Muscle layer of duodenum (tissue), 2 donors: ENCODE measurements at regions not wholly inside any gene's neighbourhood (a gene's known extent, or its start where the extent isn't known, plus 50 kb on each side); places are given as distances from the start of the nearest gene placed in this dataset.
"Not testable (repeated sequence)": the region's sequence is repeated elsewhere in the genome, so short reads cannot be mapped to it uniquely, and the experiment has no call there.

Experiments
- H3K27ac ChIP-seq: one replicate; pipeline ENCODE4 v1.7.0; 2013; ENCODE audit warnings: mild to moderate bottlenecking, low read length
- H3K27me3 ChIP-seq: one replicate; pipeline ENCODE4 v1.7.0; 2013; ENCODE audit warnings: low read depth, mild to moderate bottlenecking, control low read depth, low read length
- H3K36me3 ChIP-seq, 2 donors: one replicate each; pipeline ENCODE4 v1.7.0; 2013; ENCODE audit warnings: low read length in 2 of 2, control low read depth in 1 of 2, mild to moderate bottlenecking in 1 of 2; ENCODE audit not compliant: insufficient read depth in 2 of 2, control insufficient read depth in 1 of 2
- H3K4me1 ChIP-seq, 2 donors: one replicate each; pipeline ENCODE4 v1.7.0; 2013; ENCODE audit warnings: low read length in 2 of 2, mild to moderate bottlenecking in 2 of 2, control low read depth in 1 of 2, moderate library complexity in 1 of 2; ENCODE audit not compliant: insufficient read depth in 2 of 2, control insufficient read depth in 1 of 2
- H3K4me3 ChIP-seq, 2 donors: one replicate each; pipeline ENCODE4 v1.7.0; 2013; ENCODE audit warnings: low read length in 2 of 2, low read depth in 1 of 2, mild to moderate bottlenecking in 1 of 2
- H3K9me3 ChIP-seq, 2 donors: one replicate each; pipeline ENCODE4 v1.7.0; 2013; ENCODE audit warnings: low read length in 2 of 2, control low read depth in 1 of 2, mild to moderate bottlenecking in 1 of 2; ENCODE audit not compliant: control insufficient read depth in 1 of 2
- donor health status: healthy.

- peaks cover 0 to 8% of the 10 kb centered on the region in 2 donors for H3K9me3 ChIP-seq
- no peak overlapping the region for H3K4me3 ChIP-seq
- peaks cover 3 to 12% of the 10 kb centered on the region in 2 donors for H3K4me1 ChIP-seq
- H3K36me3 ChIP-seq, result peaks cover 0 to 5% of the 10 kb centered on the region in 2 donors
- H3K27ac ChIP-seq, result no peak overlapping the region
- H3K27me3 ChIP-seq, result no peaks in the 10 kb centered on the region
These were observed 119.7 kb downstream of the ACAA2 start for GRCh38 chr18:49693717-49694005.

- Histone ChIP-seq H3K4me3 (no peak overlapping the region), H3K9me3 (peaks cover 0 to 8% of the 10 kb centered on the region in 2 donors), H3K36me3 (peaks cover 0 to 5% of the 10 kb centered on the region in 2 donors), H3K4me1 (peaks cover 3 to 7% of the 10 kb centered on the region in 2 donors), H3K27me3 (no peaks in the 10 kb centered on the region), H3K27ac (no peak overlapping the region)
These were observed 120.2 kb downstream of the ACAA2 start for GRCh38 chr18:49692906-49693716.

- H3K9me3 ChIP-seq, result peaks cover 0 to 8% of the 10 kb centered on the region in 2 donors
- no peak overlapping the region for H3K27ac ChIP-seq
- H3K4me3 ChIP-seq, result no peak overlapping the region
- peaks cover 0 to 5% of the 10 kb centered on the region in 2 donors for H3K36me3 ChIP-seq
- H3K4me1 ChIP-seq, result no peaks in the 10 kb centered on the region
- no peaks in the 10 kb centered on the region for H3K27me3 ChIP-seq
These were observed 122.1 kb downstream of the ACAA2 start for GRCh38 chr18:49691177-49691608.

GRCh38 chr18:49690312-49690711, 123.0 kb downstream of the ACAA2 start:
- Histone ChIP-seq H3K36me3 (peaks cover 0 to 5% of the 10 kb centered on the region in 2 donors), H3K27me3 (no peaks in the 10 kb centered on the region), H3K27ac (no peak overlapping the region), H3K4me3 (no peak overlapping the region), H3K9me3 (peaks cover 0 to 8% of the 10 kb centered on the region in 2 donors), H3K4me1 (no peaks in the 10 kb centered on the region)

GRCh38 chr18:49685231-49685942, 123.5 kb downstream of the LIPG start:
- Histone ChIP-seq H3K4me1 (no peaks in the 10 kb centered on the region), H3K4me3 (no peak overlapping the region), H3K27me3 (no peaks in the 10 kb centered on the region), H3K36me3 (no peaks in the 10 kb centered on the region), H3K9me3 (no peaks in the 10 kb centered on the region), H3K27ac (no peak overlapping the region)

- H3K4me3 ChIP-seq, H3K9me3 ChIP-seq, H3K27me3 ChIP-seq, H3K36me3 ChIP-seq, H3K4me1 ChIP-seq, H3K27ac ChIP-seq: not testable (repeated sequence)
These were observed 120.9 kb downstream of the LIPG start for GRCh38 chr18:49682803-49683190.

- Histone ChIP-seq H3K4me3 (no peak overlapping the region), H3K9me3 (no peaks in the 10 kb centered on the region), H3K27ac (no peak overlapping the region), H3K27me3 (no peaks in the 10 kb centered on the region), H3K4me1 (no peaks in the 10 kb centered on the region), H3K36me3 (no peaks in the 10 kb centered on the region)
These were observed 120.4 kb downstream of the LIPG start for GRCh38 chr18:49682173-49682802.

GRCh38 chr18:49681387-49681786, 119.5 kb downstream of the LIPG start:
- no peaks in the 10 kb centered on the region for H3K27me3 ChIP-seq
- H3K4me1 ChIP-seq, result no peaks in the 10 kb centered on the region
- H3K9me3 ChIP-seq, result no peaks in the 10 kb centered on the region
- no peak overlapping the region for H3K4me3 ChIP-seq
- H3K27ac ChIP-seq, result no peak overlapping the region
- no peaks in the 10 kb centered on the region for H3K36me3 ChIP-seq

- no peak overlapping the region for H3K27ac ChIP-seq
- no peaks in the 10 kb centered on the region for H3K4me1 ChIP-seq
- no peaks in the 10 kb centered on the region for H3K27me3 ChIP-seq
- no peak overlapping the region for H3K4me3 ChIP-seq
- H3K36me3 ChIP-seq, result no peaks in the 10 kb centered on the region
- H3K9me3 ChIP-seq, result no peaks in the 10 kb centered on the region
These were observed 116.6 kb downstream of the LIPG start for GRCh38 chr18:49678440-49678839.

- Histone ChIP-seq H3K9me3 (no peaks in the 10 kb centered on the region), H3K27ac (no peak overlapping the region), H3K4me1 (no peaks in the 10 kb centered on the region), H3K27me3 (no peaks in the 10 kb centered on the region), H3K36me3 (no peaks in the 10 kb centered on the region), H3K4me3 (no peak overlapping the region)
These were observed 116.0 kb downstream of the LIPG start for GRCh38 chr18:49677762-49678413.

GRCh38 chr18:49677081-49677480, 115.2 kb downstream of the LIPG start:
- H3K4me1 ChIP-seq, result no peaks in the 10 kb centered on the region
- H3K36me3 ChIP-seq, result no peaks in the 10 kb centered on the region
- H3K27me3 ChIP-seq, result no peaks in the 10 kb centered on the region

More at GRCh38 chr18:49677081-49677480, 115.2 kb downstream of the LIPG start:
- H3K4me3 ChIP-seq, result no peak overlapping the region
- H3K9me3 ChIP-seq, result no peaks in the 10 kb centered on the region
- H3K27ac ChIP-seq, result no peak overlapping the region
